ENCODE measurements at regions not wholly inside any gene's neighbourhood (a gene's known extent, or its start where the extent isn't known, plus 50 kb on each side); places are given as distances from the start of the nearest gene placed in this dataset.

- no peak for DNase-seq (ENCODE audit: low read depth)
Observed at GRCh38 chr2:12348216-12348615, 368.5 kb upstream of the TRIB2 start.

DNA sequence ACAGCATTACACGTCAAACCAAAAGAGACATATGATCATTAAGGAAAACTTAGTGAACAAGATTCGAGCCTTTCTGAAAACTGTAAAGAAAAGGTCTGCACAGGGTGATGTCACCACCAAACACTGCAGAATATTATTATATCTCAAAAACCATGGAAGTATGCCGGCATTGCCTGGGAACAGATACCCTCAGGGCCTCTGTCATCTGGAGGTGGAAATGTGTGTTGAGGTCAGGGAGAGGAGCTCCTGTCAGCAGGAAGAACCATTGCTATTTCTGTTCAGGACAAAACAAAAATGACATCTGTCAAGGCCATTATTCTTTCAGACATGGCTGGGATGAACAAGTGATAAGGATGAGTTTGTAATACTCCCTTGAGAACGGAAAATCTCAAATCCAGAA, 365.9 kb upstream of the TRIB2 start:
- DNase-seq (ENCODE audit: low read depth): no peak

DNA sequence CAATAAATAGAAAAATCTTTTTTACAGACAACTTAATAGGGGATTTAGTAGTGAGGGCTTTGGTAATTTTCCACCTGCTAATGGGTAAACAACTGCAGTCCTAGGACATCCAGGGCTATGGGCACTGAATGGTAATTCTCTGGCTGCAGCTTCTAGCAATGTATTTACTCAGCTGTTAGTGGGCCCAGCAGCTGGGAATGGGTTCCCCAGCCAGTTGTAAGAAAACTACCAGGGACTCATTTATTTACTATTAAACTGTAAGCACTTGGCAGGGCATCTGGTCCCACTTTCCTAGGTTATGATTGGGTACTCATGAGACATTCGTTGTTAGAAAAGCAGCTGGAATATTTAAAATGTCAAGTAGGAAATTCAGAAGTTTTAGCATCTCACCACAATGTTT, 363.8 kb upstream of the TRIB2 start:
- no peak for DNase-seq (ENCODE audit: low read depth)

DNA sequence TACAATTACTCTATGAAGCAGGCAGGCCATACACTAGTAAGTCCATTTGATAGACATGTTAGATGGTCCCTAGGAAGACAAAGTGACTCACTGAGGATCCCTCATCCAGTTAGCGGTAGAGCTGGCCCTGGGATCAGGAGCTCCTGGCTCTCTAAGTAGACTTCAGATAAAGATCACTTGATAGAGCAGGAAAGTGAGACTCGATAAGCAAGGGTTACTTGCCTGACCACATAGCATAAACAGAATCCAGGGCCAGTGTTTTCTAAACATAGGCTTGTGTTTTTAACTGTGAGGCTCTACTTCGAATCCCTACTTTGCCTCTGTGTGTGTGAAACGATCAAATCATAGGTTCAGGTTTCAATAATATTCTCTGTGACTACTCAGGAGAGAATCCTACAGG, 355.2 kb upstream of the TRIB2 start:
- no peak for DNase-seq (ENCODE audit: low read depth)

DNA sequence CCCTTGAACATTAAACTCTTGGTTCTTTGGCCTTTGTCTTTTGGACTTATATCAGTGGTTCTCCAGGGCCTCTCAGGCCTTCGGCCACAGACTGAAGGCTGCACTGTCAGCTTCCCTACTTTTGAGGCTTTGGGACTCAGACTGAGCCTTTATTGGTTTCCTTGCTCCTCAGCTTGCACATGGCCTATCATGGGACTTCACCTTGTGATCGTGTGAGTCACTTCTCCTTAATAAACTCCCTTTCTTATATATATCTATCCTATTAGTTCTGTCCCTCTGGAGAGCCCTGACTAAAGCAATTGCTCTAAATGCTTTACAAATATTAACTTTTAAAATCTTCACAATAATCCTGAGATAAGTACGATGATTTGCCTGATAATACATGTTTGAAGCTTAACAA, 353.6 kb upstream of the TRIB2 start:
- DNase-seq (ENCODE audit: low read depth): no peak

DNA sequence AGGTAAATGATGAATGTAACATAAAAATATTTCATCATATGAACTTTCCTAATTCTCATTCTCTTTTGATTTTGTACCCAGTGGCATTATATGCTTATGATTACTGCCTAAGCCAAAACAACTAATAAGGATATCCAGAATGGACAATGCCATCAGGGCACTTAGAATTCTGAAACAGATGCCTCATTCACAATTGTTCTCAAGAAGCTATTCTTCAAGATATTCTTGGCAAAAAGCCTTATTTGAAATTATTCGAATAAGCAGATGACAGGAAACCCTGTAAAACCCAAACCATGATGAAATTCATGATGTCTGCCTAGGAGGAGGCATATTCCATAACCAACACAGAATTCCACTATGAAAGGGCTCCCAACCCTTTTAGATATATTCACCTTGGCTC, 353.2 kb upstream of the TRIB2 start:
- DNase-seq (ENCODE audit: low read depth): no peak

- no peak for DNase-seq (ENCODE audit: low read depth)
Observed at GRCh38 chr2:12369566-12369965, 347.2 kb upstream of the TRIB2 start.

DNA sequence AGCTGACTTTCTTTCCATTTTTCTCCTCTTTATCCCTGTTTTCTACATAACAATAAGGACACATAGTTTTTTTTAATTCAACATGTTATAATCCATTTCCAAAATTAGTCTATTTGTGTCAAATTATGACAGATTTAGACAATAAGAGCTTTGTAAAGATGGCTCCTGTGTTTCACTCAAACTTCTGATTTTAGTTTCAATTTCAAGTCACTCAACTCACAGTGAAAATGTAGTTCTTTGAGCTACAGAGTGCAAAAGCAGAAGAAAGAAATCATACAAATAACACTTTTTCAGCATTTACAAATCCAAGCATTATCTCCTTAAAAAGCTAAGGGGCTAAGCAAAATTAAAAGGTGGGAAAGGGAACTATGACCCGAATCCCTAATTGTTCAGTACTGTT, 340.7 kb upstream of the TRIB2 start:
- no peak for DNase-seq (ENCODE audit: low read depth)

DNA sequence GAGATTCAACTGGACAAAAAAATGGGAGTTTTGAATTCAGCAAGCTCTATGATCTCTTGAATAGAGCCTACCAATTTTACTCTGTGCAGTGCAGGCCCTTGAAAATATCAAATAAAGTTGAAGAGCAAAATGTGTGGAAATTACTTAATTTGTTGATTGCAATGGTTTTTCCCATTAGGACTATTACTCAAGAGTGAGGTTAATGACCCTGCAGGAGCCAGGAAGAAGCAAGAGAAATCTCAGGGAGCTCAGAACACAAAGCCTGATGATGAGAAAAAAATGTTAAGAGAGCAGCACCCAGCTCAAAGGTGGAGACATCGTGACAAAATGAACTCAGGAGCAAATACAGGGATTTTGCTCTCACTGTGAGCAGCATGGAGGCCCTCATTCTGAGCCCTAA, 337.6 kb upstream of the TRIB2 start:
- DNase-seq (ENCODE audit: low read depth): no peak

DNA sequence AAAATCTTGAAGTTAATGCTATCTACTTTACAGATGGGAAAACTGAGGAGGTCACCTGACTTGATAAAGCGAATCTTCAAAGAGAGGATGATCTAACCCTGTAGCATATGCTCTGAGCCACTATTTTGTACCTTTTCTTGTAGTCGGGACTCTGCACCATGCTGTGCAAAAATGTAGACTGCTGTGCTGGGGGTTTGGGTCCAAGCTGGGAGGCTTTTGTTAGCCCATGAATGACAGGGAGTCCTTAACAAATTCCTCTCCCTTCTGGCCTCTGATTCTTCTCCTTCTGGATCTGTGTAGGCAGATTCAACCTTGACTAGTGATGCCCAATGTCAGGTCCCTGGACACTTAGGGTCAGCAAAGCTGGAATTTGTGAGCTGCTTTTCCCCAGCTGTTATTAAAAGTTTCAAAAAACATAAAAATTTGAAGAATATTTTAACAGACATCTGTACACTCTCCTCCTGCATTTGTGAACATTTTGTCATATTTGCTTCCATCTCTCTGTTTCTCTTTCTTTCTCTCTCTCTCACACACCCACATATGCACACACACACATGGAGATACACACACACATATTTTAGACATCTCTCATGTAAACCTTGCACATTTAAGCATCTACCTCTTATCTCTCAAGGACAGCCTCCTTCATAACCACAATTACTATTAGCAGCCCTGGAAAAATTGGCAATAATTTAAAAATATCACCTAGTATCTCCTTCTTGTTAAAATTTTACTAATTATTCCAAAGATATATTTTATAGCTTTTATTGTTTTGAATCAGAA, 335.0 kb upstream of the TRIB2 start:
- DNase-seq (ENCODE audit: low read depth): no peak

DNA sequence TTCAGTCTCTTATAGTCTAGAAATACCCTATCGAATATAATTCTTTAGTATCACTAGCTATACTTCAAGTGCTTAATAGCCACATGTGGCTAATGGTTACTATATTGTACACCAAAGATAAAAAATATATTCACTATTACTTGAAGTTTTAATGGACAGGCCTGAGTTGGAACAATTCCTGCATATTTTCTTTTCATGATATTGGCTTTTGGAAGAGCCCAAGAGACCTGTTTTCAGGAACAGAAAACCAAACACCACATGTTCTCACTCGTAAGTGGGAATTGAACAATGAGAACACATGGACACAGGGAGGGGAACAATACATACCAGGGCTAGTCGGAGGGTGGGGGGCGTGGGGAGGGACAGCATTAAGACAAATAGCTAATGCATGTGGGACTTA, 334.4 kb upstream of the TRIB2 start:
- DNase-seq (ENCODE audit: low read depth): no peak

- no peak for DNase-seq (ENCODE audit: low read depth)
Observed at GRCh38 chr2:12389344-12390045, 327.2 kb upstream of the TRIB2 start.

DNA sequence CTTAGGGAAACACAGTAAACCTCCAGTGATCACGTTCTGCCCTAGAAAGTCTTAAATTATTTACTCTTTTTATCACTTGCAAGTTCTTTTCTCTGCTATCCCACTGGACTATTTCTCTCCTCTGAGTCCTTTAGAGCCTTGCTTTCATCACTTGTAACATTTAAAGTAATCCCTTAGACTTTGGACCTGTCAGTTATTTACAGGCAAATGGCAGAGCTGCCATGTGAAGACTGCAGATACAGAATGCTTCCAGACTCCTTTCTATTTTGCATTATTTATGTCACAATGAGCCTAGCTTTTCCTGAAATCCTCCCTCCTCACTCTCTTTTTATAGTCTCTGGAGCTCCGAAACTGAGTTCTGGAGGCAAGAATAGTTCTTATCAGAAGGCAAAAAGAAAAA, 325.6 kb upstream of the TRIB2 start:
- DNase-seq (ENCODE audit: low read depth): no peak

DNA sequence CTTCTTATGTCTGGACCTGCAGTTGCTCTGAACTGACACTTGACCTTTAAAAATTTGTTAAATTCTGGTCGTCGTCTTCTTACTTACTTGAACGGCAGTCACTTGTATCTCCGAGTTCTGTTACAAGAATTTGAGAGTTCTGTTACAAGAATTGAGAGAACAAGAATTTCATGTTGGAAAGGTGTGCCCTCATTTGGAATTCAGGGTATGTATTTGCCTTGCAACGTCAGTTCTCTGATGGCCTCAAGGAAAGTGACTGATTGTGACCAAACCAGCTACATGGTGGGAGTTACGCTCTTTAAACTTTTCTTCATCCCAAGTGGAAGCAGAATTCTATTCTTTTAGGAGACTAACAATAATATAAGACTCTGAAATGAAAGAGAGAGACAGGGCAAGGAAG, 320.0 kb upstream of the TRIB2 start:
- no peak for DNase-seq (ENCODE audit: low read depth)

GRCh38 chr2:12397854-12398253, 318.9 kb upstream of the TRIB2 start:
- DNase-seq (ENCODE audit: low read depth): no peak

DNA sequence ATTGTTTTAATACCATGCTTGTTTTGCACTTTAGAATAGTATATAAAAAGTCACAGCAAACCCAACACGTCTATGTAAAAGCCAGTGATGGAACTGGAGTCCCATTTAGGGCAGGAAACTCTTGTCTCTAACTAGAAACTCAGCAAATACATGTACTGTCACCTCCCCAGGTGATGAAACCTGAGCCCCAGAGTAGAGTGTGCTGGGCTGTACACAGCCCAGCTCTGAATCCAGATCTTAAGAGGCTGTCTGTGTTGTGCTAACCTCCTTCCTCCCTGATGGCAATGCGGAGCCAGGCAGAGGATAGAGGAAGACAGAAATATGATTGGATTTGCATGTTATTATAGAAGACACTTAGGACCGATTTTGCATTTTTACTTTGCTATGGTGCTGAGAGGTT, 317.5 kb upstream of the TRIB2 start:
- DNase-seq (ENCODE audit: low read depth): no peak

GRCh38 chr2:12400543-12400942, 316.2 kb upstream of the TRIB2 start:
- no peak for DNase-seq (ENCODE audit: low read depth)

DNA sequence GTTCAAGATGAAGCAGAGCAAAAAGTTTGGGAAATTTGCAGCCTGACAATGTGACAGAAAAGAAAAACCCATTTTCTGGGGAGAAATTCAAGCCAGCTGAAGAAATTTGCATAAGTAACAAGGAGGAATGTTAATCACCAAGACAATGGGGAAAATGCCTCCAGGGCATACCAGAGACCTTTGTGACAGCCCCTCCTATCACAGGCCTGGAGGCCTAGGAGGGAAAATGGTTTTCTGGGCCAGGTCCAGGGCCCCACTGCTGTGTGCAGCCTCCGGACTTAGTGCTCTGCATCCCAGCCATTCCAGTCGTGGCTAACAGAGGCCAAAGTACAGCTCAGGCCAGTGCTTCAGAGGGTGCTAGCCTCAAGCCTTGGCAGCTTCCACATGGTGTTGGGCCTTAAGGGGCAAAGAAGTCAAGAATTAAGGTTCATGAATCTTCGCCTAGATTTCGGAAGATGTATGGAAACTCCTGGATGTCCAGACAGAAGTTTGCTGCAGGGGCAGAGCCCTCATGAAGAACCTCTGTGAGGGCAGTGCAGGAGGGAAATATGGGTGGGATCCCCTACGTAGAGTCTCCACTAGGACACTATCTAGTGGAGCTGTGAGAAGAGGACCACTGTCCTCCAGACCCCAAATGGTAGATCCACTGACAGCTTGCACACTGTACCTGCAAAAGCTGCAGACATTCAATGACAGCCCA, 314.1 kb upstream of the TRIB2 start:
- DNase-seq (ENCODE audit: low read depth): no peak

GRCh38 chr2:12404497-12404896, 312.2 kb upstream of the TRIB2 start:
- no peak for DNase-seq (ENCODE audit: low read depth)

DNA sequence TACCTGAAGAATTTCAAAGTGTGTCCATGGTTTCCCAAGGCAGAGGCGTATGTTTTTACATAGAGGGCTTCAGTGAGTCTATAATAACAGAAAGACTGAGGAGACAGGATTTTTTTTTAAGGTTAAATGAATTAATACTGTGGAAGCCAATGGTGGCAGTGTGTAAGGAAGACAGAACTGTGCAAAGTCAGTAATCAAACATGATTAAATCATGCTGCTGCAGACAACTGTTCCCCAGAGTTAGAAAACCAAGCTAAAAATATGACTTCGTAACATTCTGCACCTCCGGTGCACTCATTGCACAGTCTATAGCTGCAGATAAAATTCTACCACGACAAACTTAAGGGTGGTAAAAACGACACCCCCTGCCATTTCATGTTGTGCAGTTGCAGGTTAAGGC, 309.6 kb upstream of the TRIB2 start:
- no peak for DNase-seq (ENCODE audit: low read depth)

DNA sequence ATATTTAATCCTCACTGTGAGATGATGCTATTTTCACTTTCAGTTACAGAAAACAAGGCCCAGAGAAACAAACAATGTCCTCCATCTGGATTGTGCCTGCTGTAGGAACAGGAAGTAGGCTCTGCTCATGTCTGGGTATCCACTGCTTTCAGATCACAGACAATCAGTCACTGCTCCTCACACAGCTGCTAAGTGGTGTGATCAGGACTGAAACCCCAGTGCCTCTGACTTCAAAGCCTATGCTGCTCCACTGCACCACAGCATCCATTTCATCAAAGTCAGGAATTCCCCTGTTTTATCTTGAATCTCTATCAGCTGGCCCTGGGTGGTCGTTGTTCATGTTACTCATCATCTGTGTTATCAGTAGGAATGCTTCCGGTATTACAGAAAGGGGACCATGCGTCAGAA, 303.8 kb upstream of the TRIB2 start:
- DNase-seq (ENCODE audit: low read depth): no peak

DNA sequence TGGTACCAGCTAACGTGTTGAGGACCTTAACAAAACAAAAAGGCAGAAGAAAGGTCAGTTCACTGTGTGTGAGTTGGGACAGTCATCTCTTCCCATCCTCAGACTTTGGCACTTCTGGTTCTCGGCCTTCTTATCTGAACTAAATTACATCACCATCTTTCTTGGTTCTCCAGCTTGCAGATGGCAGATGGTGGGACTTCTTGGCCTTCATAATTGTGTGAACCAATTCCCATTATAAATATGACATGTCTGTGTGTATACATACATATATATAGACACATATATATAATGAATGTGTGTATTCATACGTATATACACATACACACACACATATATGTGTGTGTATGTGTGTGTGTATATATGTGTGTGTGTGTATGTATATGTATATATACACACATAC, 301.2 kb upstream of the TRIB2 start:
- no peak for DNase-seq (ENCODE audit: low read depth)

GRCh38 chr2:12416600-12416999, 300.1 kb upstream of the TRIB2 start:
- DNase-seq (ENCODE audit: low read depth): peak; percentile 52
